GM18498 (cell line): ENCODE measurements at regions not wholly inside any gene's neighbourhood (a gene's known extent, or its start where the extent isn't known, plus 50 kb on each side); places are given as distances from the start of the nearest gene placed in this dataset.

Experiments
- ATAC-seq: cut with Tn5 transposase; IDR thresholded peaks from one replicate; pipeline ENCODE4 v1.9.1; 2021; ENCODE audit warnings: mild to moderate bottlenecking, moderate library complexity; ENCODE audit not compliant: unreplicated experiment

DNA sequence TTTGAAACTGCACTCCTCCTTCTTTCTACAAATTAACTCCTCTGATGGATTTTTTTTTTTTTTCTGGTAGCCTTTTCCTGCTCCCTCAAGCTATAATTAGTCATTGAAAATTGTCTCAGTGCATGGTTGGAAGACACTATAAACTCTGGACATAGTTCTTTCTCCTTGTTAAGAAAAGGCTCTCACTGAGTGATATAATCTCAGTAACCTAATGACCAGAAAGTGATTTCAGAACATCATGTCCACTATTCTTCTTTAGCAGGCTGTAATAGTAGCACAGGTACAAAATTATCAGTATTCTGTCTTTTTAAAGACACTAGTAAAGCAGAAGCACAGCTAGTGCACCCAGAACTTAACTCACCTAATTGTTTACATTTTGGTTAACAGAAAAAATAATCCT is 752.6 kb upstream of the PHF14 start:
- no peak for ATAC-seq

GRCh38 chr7:10222976-10223375 is 750.7 kb upstream of the PHF14 start:
- no peak for ATAC-seq

DNA sequence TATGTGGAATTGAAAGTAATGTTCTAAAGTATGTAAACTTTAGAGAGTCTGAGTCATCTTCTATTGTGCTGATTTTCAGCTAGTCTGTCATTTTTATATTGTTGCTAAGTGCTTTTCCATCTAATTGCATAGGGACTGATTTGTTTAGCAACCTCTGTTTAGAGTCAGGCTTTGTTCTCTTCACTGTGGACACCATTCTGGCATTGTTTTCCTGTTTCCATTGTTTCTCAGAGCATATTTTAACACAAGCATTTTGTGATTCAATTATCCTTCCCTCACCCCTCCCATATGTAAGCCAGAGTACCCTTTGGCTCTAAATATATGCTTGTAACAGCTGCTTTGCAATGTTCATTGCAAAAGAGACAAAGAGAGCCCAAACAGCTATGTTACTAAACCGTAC is 748.4 kb upstream of the PHF14 start:
- no peak for ATAC-seq

DNA sequence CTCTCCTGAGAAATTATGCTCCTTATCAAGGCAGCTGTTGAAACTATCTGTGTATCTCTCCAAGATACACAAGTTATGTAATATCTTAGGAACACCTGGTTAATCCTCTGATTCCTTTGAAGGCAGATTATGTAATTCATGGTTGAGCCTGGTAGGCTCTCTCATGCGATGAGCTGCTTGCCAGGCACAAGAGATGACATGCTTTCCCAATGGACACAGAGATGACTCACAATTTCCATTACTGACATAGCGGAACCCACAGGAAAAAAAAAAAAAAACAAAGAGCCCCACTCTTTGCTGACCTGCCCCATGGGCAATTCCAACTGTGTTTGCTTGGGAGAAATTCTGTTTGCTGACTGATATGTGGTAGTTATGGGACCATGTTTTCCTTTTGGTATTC is 736.4 kb upstream of the PHF14 start:
- ATAC-seq, result no peak

- no peak for ATAC-seq
Observed at GRCh38 chr7:10238641-10239040, 735.0 kb upstream of the PHF14 start.

DNA sequence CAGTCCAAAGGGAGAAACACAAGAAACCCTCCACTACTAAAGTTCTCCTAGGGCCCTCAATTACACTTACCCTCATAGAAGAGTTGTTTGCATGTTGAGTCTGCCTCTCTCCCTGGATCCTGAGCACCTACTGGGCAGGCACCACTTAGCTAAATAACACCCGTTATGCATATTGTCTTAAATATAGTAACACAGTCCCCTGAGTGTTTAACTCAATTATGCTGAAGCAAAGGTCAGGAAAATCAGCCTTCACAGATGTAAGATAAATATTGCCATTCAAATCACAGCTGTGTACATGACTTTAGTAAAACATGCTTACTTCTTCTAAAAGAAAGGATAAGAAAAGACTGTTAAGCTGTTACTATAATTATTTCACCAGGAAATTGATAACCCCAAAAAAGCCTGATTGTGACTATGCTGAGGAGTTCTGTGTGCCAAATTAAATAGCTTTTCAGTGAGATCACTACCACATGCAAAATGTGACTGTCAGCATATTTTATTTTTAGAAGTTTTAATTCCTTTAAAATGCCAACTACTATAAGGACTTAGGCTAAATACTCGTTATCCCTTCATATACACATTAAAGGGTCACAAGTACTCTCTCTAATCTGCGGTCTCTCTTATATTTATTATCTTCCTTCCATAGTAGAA is 733.9 kb upstream of the PHF14 start:
- no peak for ATAC-seq

DNA sequence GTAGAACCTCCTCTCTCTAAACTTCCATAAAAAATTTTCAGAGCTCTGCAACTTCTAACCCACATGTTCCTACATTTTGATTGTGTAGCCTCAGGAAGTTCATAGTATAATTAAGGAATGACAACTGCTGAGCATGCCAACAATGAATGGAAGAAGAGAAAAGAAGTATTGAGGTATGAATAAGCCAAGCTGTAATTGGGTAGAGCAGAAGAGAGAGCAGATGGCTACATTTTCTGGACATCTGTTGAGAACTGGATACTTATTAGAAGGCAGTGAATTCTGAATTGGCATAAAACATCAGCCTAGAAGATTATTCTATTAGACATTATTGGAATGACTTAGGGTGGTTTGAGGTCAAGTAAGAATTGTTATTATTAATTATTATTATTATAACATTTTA is 728.3 kb upstream of the PHF14 start:
- no peak for ATAC-seq

DNA sequence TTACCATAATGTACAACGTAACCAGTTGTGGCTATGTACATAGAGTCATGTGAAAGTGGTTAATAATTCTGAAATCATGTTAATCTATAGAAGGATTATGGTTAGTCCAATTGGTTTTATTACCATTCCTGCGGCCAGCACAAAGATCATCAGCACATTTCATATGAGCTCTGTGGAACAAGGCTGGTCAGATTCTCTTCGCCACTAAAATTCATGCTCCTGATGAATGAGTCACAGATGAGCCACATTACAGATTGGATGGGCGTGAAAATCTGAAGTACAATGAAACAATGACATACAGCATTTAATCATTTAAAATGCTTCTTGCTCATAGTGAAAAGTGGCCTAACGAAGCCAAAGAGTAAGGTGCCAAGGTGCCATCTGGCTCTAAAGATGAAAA is 716.2 kb upstream of the PHF14 start:
- no peak for ATAC-seq

DNA sequence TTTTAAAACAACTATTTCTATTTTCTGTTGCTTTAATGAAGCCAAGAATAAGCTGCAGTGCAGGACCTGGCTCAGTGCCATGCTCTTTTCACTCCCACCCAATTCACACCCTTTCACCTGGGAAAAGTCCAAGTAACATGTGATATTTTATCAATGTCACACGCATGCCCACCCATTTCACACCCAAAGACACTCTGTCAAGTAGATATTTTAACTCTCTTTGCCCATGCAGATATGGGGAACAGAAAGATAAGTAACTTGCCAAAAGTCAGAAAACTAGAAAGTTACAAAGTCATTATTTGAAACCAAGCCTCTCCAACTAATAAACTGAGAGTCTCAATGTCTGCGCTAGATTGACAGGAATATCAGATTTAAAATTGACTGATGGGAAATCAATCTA is 706.7 kb upstream of the PHF14 start:
- ATAC-seq, result no peak

GRCh38 chr7:10268034-10268433 is 705.6 kb upstream of the PHF14 start:
- ATAC-seq, result no peak

GRCh38 chr7:10282909-10283308 is 690.8 kb upstream of the PHF14 start:
- no peak for ATAC-seq

DNA sequence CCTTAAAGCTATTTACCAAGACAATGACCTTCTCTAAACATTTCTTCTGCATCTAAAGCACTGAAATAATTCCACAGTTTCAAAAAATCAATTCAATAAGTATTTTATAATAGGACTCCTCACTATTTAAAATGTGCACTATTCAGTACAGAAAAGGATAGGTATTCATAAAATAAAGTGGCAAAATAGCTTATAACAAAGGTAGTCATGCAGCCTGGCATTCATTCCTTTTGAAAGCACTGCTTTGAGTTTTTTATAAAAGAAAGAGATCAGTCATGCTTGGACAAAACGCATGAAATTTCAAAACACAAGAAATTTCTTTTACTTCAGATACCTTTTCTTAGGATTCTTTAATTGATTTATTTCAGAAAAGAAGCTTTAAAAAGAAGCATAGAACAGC is 689.7 kb upstream of the PHF14 start:
- ATAC-seq, result no peak

DNA sequence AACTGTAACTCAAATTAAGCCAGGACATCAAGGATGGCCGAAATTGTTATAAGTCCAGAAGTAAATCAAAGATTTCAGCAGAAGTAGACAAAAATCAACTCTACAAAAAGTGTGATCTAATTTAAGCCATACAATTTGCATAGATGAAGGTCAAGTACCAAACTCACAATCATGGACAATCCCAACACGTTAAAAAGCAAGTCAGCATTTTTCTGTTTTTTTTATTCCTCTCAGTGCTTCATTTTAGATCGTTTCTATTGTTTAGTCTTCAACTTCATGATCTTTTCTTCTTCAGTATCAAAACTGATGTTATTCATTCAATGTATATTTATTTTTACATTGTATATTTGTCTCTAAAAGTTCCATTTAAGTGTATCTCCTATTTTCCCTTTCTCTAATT is 674.3 kb upstream of the PHF14 start:
- ATAC-seq, result no peak

GRCh38 chr7:10300577-10300976 is 673.1 kb upstream of the PHF14 start:
- no peak for ATAC-seq

- ATAC-seq, result no peak
Observed at GRCh38 chr7:10308276-10308675, 665.4 kb upstream of the PHF14 start.

DNA sequence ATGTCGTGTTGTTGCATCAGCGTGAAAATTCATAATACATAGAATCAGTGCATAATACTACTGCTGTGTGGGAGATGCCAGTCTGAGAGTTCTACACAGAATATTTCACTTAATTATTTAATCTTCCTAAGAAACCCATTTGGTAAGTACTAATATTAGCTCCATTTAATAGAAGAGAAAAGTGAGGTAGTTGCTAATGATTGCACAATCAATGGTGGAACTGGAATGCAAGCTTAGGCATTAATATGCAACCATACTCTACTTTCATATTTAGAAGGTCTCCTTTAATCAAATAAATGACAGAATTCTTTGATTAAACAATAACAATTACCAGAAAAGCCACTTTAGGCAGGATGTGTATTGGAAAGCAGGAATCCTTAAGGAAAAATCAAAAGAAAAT is 660.7 kb upstream of the PHF14 start:
- ATAC-seq, result no peak

DNA sequence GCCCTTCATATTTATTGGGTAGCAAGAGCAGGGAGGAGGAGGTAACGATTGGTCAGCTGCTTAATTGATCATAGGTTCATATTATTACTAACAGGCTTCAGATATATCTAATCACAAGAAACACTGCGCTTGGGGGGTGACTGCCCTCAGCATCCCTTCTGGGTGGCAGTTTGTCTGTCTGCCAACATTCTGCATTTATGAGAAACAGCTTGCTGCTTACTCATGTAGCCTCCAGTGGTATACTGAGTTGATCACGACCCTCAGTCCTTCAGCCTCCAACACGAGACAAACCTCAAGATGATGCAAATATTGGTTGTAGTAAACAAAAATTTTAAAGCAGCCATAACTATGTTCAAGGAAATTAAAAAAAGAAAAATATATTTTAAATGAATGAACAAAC is 657.8 kb upstream of the PHF14 start:
- no peak for ATAC-seq

DNA sequence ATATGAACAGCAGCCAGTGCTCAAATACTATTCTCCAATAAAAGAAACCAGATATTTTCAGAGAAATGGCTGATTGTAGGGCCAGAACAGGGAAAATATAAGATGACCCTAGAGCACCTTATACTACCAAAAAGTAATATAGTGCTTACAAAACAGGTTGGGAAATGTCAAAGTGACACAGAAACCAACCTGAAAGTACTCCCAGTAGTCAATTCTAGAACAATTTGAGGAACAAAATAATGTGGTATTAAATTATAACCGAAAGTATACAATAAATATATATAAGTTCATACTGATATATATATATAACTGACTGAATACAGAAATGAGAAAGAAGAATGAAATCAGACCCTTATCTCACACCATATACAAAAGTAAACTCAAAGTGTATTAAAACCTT is 657.2 kb upstream of the PHF14 start:
- no peak for ATAC-seq

DNA sequence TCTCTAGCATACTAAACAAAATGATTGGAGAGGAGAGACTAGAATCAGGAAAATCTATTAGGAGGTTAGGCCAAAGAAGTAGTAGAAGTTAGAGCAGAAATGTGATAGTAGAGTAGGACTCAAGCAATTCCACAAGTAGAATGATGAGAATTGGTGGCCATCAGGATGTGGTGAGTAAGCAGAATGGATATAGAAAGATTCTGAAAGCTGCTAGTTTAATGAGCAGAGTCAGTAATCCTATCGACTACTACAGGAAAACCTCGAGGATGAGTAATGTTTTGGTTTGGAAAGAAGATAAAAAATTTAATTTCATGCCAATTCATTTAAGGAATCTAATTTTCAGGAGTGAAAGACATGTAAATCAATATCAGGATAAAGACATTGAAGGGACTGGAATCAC is 648.3 kb upstream of the PHF14 start:
- ATAC-seq, result no peak

DNA sequence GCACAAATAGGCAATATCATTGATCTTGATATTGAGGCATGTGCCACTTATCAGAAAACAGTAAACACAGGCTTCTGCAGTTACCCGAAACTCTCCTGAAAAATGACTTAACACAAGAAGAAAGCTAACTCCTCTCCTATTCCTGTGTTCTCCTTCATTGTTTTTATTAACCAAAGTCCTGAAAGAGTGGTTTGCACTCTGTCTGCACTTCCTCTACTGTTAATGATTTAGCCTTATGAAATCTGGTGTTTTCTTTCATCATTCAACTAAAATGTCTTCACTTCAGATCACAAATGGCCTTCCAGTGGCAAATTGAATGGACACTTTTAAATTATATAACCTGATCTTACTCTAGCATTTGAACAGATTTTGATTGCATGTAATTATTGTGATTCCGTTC is 630.6 kb upstream of the PHF14 start:
- no peak for ATAC-seq

- ATAC-seq, result no peak
Observed at GRCh38 chr7:10346032-10346431, 627.6 kb upstream of the PHF14 start.

DNA sequence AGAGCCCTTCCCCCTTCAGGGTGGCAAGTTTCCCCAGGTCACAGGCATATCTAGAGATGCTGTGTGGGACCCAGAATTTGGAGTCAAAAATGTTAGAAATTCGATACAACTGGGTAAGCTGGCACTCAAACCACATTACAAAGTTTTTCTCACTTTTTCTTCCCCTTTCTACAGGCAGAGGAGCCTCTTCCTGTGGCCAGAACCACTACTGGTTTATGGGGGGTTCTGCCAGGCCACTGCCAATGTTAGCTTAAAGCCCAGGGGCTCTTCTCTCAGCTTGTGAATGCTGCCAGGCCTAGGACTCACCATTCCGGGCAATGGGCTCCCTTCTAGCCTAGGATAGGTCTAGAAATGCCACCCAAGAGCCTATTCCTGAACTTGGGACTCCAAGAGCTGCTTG is 617.9 kb upstream of the PHF14 start:
- no peak for ATAC-seq

DNA sequence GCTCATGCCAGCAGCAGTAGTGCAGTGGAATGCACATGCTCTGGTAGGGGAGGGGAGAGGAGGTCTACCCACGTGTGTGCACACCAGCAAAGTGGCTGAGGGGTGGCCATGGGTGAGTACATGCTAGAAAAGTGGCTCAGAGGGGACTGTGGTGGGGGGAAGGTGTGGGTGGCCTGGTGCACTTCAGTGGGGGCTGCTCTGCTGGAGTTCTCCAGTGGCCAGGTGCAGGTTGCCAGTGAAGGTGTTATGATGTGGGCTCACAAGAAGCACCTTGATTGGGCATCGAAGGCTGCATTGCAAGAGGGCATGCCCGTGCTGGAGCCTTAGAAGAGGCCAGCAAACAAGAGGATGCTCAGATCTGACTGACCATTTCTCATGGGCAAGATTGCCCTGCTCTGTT is 613.6 kb upstream of the PHF14 start:
- ATAC-seq, result no peak

- ATAC-seq, result no peak
Observed at GRCh38 chr7:10401793-10402192, 571.9 kb upstream of the PHF14 start.
